Natural killer cell (primary cell): ENCODE measurements at regions not wholly inside any gene's neighbourhood (a gene's known extent, or its start where the extent isn't known, plus 50 kb on each side); places are given as distances from the start of the nearest gene placed in this dataset.

Experiments used
- ATAC-seq, 3 donors: fragments of 150-1000 bp in 2 of 3; fragments of 200-7000 bp in 1 of 3; cut with Tn5 transposase; 1 replicate in 1 of 3; 2 replicates in 2 of 3; pipeline ENCODE4 v1.10.0; 2021; ENCODE audit warnings: mild to moderate bottlenecking in 2 of 3, moderate library complexity in 2 of 3
- DNase-seq, 2 donors: peaks; one replicate each; pipeline versions ENCODE4 v3.0.0 to v3.0.0-alpha.2; 2013 to 2021; ENCODE audit warnings: mixed read lengths in 1 of 2
- H3K27ac ChIP-seq: one replicate; pipeline ENCODE4 v1.5.1; 2013; ENCODE audit warnings: mild to moderate bottlenecking, low read length
- H3K27me3 ChIP-seq: one replicate; pipeline ENCODE4 v1.6.1; 2013; ENCODE audit warnings: low read length; ENCODE audit not compliant: control insufficient read depth, insufficient read depth
- H3K36me3 ChIP-seq: one replicate; pipeline ENCODE4 v1.6.1; 2013; ENCODE audit warnings: low read length; ENCODE audit not compliant: control insufficient read depth, insufficient read depth
- H3K4me1 ChIP-seq: one replicate; pipeline ENCODE4 v1.6.1; 2013; ENCODE audit warnings: low read length; ENCODE audit not compliant: control insufficient read depth, insufficient read depth
- H3K4me3 ChIP-seq: one replicate; pipeline ENCODE4 v1.5.1; 2013; ENCODE audit warnings: low read length
- H3K9me3 ChIP-seq: one replicate; pipeline ENCODE4 v1.6.1; 2013; ENCODE audit warnings: low read length; ENCODE audit not compliant: control insufficient read depth, insufficient read depth
- H3K27ac Mint-ChIP-seq, 2 donors: one replicate each; pipeline ENCODE4 v1.8.0; 2022; ENCODE audit warnings: mild to moderate bottlenecking in 2 of 2, mixed read lengths in 2 of 2, moderate library complexity in 1 of 2
- H3K27me3 Mint-ChIP-seq, 2 donors: one replicate each; pipeline ENCODE4 v1.8.0; 2022; ENCODE audit warnings: low read depth in 2 of 2, mixed read lengths in 2 of 2
- H3K36me3 Mint-ChIP-seq: one replicate; pipeline ENCODE4 v1.8.0; 2022; ENCODE audit warnings: mixed read lengths
- H3K4me1 Mint-ChIP-seq, 2 donors: one replicate each; pipeline ENCODE4 v1.8.0; 2022; ENCODE audit warnings: mixed read lengths in 2 of 2
- H3K4me3 Mint-ChIP-seq: one replicate; pipeline ENCODE4 v1.8.0; 2022; ENCODE audit warnings: mild to moderate bottlenecking, moderate library complexity, mixed read lengths
- H3K9me3 Mint-ChIP-seq, 2 donors: one replicate each; pipeline ENCODE4 v1.8.0; 2022; ENCODE audit warnings: mixed read lengths in 2 of 2
- CTCF ChIP-seq: fragments of 200-600 bp; IDR thresholded peaks from one replicate; pipeline ENCODE4 v1.8.0; 2022; ENCODE audit warnings: antibody characterized with exemption
- WGBS: methylation state at CpG from one replicate; pipeline ENCODE4 v1.1.7; 2013; ENCODE audit warnings: missing lambda C conversion rate; ENCODE audit not compliant: insufficient coverage; 5-methylcytosine and 5-hydroxymethylcytosine counted together
- intact Hi-C: fragments of 100-400 bp; cut with micrococcal nuclease; formaldehyde crosslinking; loops from one replicate; pipeline ENCODE4 v1.14.2; 2022

GRCh38 chr1:218079820-218080219, 205.3 kb upstream of the RRP15 start:
- Histone ChIP-seq H3K4me3 (no peak overlapping the region), H3K36me3 (no peaks in the 10 kb centered on the region), H3K4me1 (no peaks in the 10 kb centered on the region), H3K27me3 (no peaks in the 10 kb centered on the region), H3K27ac (no peak overlapping the region), H3K9me3 (no peaks in the 10 kb centered on the region)
- H3K9me3 Mint-ChIP-seq = peaks cover 15 to 20% of the 10 kb centered on the region in 2 donors
- WGBS = 68% methylated on average over 5 of the region's 5 CpGs
- TF ChIP-seq CTCF = no peak
- no peak for ATAC-seq
- H3K27ac Mint-ChIP-seq = no peak overlapping the region
- no peaks in the 10 kb centered on the region for H3K4me1 Mint-ChIP-seq
- H3K4me3 Mint-ChIP-seq = no peak overlapping the region
- peaks cover 19% of the 10 kb centered on the region for H3K36me3 Mint-ChIP-seq
- intact Hi-C loops = no loop called here
- no peaks in the 10 kb centered on the region for H3K27me3 Mint-ChIP-seq
- DNase-seq = no peak

- H3K27ac ChIP-seq = no peak overlapping the region
- intact Hi-C loops = no loop called here
- H3K4me1 ChIP-seq = no peaks in the 10 kb centered on the region
- H3K4me3 Mint-ChIP-seq = no peak overlapping the region
- no peaks in the 10 kb centered on the region for H3K9me3 ChIP-seq
- H3K4me1 Mint-ChIP-seq = no peaks in the 10 kb centered on the region
- H3K9me3 Mint-ChIP-seq = peaks cover 11 to 17% of the 10 kb centered on the region in 2 donors
- no peak overlapping the region for H3K4me3 ChIP-seq
- no peaks in the 10 kb centered on the region for H3K27me3 Mint-ChIP-seq
- no peak for ATAC-seq
- peaks cover 19% of the 10 kb centered on the region for H3K36me3 Mint-ChIP-seq
- TF ChIP-seq CTCF = no peak
- H3K27ac Mint-ChIP-seq = no peak overlapping the region
- no peak for DNase-seq
- H3K36me3 ChIP-seq = no peaks in the 10 kb centered on the region
- WGBS = 87% methylated on average over 5 of the region's 5 CpGs
- H3K27me3 ChIP-seq = no peaks in the 10 kb centered on the region
Measured at GRCh38 chr1:218080863-218081262, 204.2 kb upstream of the RRP15 start.

- H3K36me3 Mint-ChIP-seq = peaks cover 20% of the 10 kb centered on the region
- H3K27me3 Mint-ChIP-seq = no peaks in the 10 kb centered on the region
- Histone ChIP-seq H3K4me1 (no peaks in the 10 kb centered on the region), H3K36me3 (no peaks in the 10 kb centered on the region), H3K27me3 (no peaks in the 10 kb centered on the region), H3K4me3 (no peak overlapping the region), H3K9me3 (no peaks in the 10 kb centered on the region), H3K27ac (no peak overlapping the region)
- no peaks in the 10 kb centered on the region for H3K4me1 Mint-ChIP-seq
- no peak overlapping the region for H3K4me3 Mint-ChIP-seq
- intact Hi-C loops = no loop called here
- no peak for TF ChIP-seq CTCF
- DNase-seq (no peak), ATAC-seq (no peak)
- no peak overlapping the region for H3K27ac Mint-ChIP-seq
- H3K9me3 Mint-ChIP-seq = peaks cover 9 to 15% of the 10 kb centered on the region in 2 donors
Measured at GRCh38 chr1:218081358-218081757, 203.7 kb upstream of the RRP15 start.

DNA sequence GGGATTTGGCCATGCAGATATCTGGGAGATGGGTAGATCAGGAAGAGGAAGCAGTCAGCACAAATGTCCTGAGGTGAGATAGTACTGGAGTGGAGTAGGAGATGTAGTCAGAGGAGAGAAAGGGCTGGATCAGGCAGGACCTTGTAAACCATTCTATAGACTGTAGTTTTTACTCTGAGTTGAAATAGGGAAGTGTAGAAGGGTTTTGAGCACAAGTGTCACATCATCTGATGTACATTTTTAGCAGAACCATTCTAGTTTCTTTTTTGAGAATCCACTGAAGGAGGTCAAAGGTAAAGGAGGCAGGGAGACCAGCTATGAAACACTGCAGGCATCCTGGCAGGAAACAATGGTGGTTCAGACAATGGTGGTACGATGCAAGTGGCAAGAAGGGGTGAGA, 194.6 kb upstream of the RRP15 start:
- 100% methylated on average over 1 of the region's 1 CpG for whole genome bisulfite sequencing
- H3K36me3 Mint-ChIP-seq = peaks cover 6% of the 10 kb centered on the region

More for the DNA sequence above, 194.6 kb upstream of the RRP15 start:
- Histone ChIP-seq H3K4me1 (no peaks in the 10 kb centered on the region), H3K27me3 (no peaks in the 10 kb centered on the region), H3K4me3 (no peak overlapping the region), H3K27ac (no peak overlapping the region), H3K36me3 (no peaks in the 10 kb centered on the region), H3K9me3 (no peaks in the 10 kb centered on the region)
- ATAC-seq = no peak
- H3K9me3 Mint-ChIP-seq = peaks cover 2 to 10% of the 10 kb centered on the region in 2 donors
- intact Hi-C loops = no loop called here
- DNase-seq = no peak
- no peak for TF ChIP-seq CTCF
- H3K27ac Mint-ChIP-seq = no peak overlapping the region
- no peak overlapping the region for H3K4me3 Mint-ChIP-seq
- H3K4me1 Mint-ChIP-seq = no peaks in the 10 kb centered on the region
- no peaks in the 10 kb centered on the region for H3K27me3 Mint-ChIP-seq
